SK-N-SH (cell line): ENCODE measurements at regions not wholly inside any gene's neighbourhood (a gene's known extent, or its start where the extent isn't known, plus 50 kb on each side); places are given as distances from the start of the nearest gene placed in this dataset.

Experiments used
- CTCF ChIA-PET: fragments of 300-600, 350-600 bp; formaldehyde crosslinking; extraction: SDS; loops from one replicate; lab custom pipeline; 2021; lab: Yijun Ruan, JAX
- POLR2A ChIA-PET: fragments of 350-600 bp; sonication (Branson Sonifier 250); formaldehyde crosslinking; extraction: SDS; loops from one replicate; lab custom pipeline; 2020; ENCODE audit warnings: antibody characterized with exemption, inconsistent platforms; lab: Yijun Ruan, JAX
- DNase-seq: peaks from one replicate; pipeline ENCODE4 v3.0.0; 2012
- H2AFZ ChIP-seq: fragments of 200-600 bp; sonication (generic); 2 replicates; pipeline ENCODE4 v1.8.1; 2016; ENCODE audit warnings: antibody characterized with exemption, mild to moderate bottlenecking, low read depth
- H3F3A ChIP-seq: fragments of 200-600 bp; sonication (generic); replicated peaks from 2 replicates; pipeline ENCODE3; 2016; ENCODE audit warnings: antibody characterized with exemption, mild to moderate bottlenecking; ENCODE audit not compliant: insufficient read depth
- H3K27ac ChIP-seq, 2 experiments: fragments of 200-500 bp in 1 of 2; fragments of 200-600 bp in 1 of 2; sonication (Bioruptor generic) in 1 of 2; sonication (generic), shearing (Covaris generic) in 1 of 2; 2 replicates each; pipeline versions ENCODE4 v1.5.1 to v1.6.1; 2014 to 2016; ENCODE audit warnings: low read depth in 2 of 2, inconsistent platforms in 1 of 2, low read length in 1 of 2, mild to moderate bottlenecking in 1 of 2, mixed read lengths in 1 of 2
- H3K27me3 ChIP-seq: fragments of 200-600 bp; sonication (generic), shearing (Covaris generic); 2 replicates; pipeline ENCODE4 v1.6.1; 2016; ENCODE audit warnings: mixed run types; ENCODE audit not compliant: insufficient read depth
- H3K36me3 ChIP-seq, 2 experiments: fragments of 200-500 bp in 1 of 2; fragments of 200-600 bp in 1 of 2; sonication (Bioruptor generic) in 1 of 2; sonication (generic) in 1 of 2; replicated peaks in 1 of 2; 2 replicates each; pipeline versions ENCODE3 to v1.5.1; 2014 to 2016; ENCODE audit warnings: low read length in 1 of 2, mild to moderate bottlenecking in 1 of 2; ENCODE audit not compliant: insufficient read depth in 2 of 2, control insufficient read depth in 1 of 2
- H3K4me1 ChIP-seq, 2 experiments: fragments of 200-500 bp in 1 of 2; fragments of 200-600 bp in 1 of 2; sonication (Bioruptor generic) in 1 of 2; sonication (generic), shearing (Covaris generic) in 1 of 2; 2 replicates each; pipeline versions ENCODE4 v1.5.1 to v1.6.1; 2014 to 2016; ENCODE audit warnings: low read depth in 1 of 2, low read length in 1 of 2, mixed run types in 1 of 2; ENCODE audit not compliant: insufficient read depth in 2 of 2, control insufficient read depth in 1 of 2
- H3K4me2 ChIP-seq: fragments of 200-600 bp; sonication (generic), shearing (Covaris generic); 2 replicates; pipeline ENCODE4 v1.6.1; 2017; ENCODE audit warnings: mixed run types
- H3K4me3 ChIP-seq, 2 experiments: fragments of 200-500 bp in 1 of 2; fragments of 200-600 bp in 1 of 2; sonication (Bioruptor generic) in 1 of 2; sonication (generic), shearing (Covaris generic) in 1 of 2; 2 replicates each; pipeline versions ENCODE4 v1.5.1 to v1.8.1; 2014 to 2016; ENCODE audit warnings: low read depth in 2 of 2, inconsistent platforms in 1 of 2, low read length in 1 of 2, mild to moderate bottlenecking in 1 of 2, mixed read lengths in 1 of 2, moderate library complexity in 1 of 2
- H3K79me2 ChIP-seq: fragments of 200-600 bp; sonication (generic); 2 replicates; pipeline ENCODE4 v1.8.1; 2017; ENCODE audit warnings: mild to moderate bottlenecking; ENCODE audit not compliant: insufficient read depth
- H3K9ac ChIP-seq: fragments of 200-600 bp; sonication (generic); 2 replicates; pipeline ENCODE4 v1.6.1; 2017; ENCODE audit warnings: mixed run types
- H3K9me2 ChIP-seq: fragments of 200-600 bp; sonication (generic); 2 replicates; pipeline ENCODE4 v1.6.1; 2017; ENCODE audit warnings: mixed run types
- H3K9me3 ChIP-seq: fragments of 200-600 bp; sonication (generic); 2 replicates; pipeline ENCODE4 v1.6.1; 2017; ENCODE audit warnings: mixed run types, mild to moderate bottlenecking, moderate library complexity
- H4K20me1 ChIP-seq: fragments of 200-600 bp; sonication (generic); 2 replicates; pipeline ENCODE4 v1.6.1; 2017; ENCODE audit warnings: mild to moderate bottlenecking, mixed run types; ENCODE audit not compliant: insufficient read depth
- CTCF ChIP-seq: fragments of 200-600 bp; sonication (generic); IDR thresholded peaks from 2 replicates; pipeline ENCODE4 v1.6.1; 2017; ENCODE audit warnings: antibody characterized with exemption, mild to moderate bottlenecking, moderate library complexity
- FOSL2 ChIP-seq: IDR thresholded peaks from 2 replicates; pipeline ENCODE4 v1.4.0; 2012; ENCODE audit warnings: low read depth, mild to moderate bottlenecking, moderate library complexity, borderline replicate concordance
- FOXJ3 ChIP-seq: sonication (generic); formaldehyde crosslinking; IDR thresholded peaks from 2 replicates; pipeline ENCODE4 v1.5.1; 2020; ENCODE audit warnings: mild to moderate bottlenecking, missing genetic modification reagents
- GATA2 ChIP-seq: sonication (generic); formaldehyde crosslinking; IDR thresholded peaks from 2 replicates; pipeline ENCODE4 v1.5.0; 2020; ENCODE audit warnings: mild to moderate bottlenecking, missing genetic modification reagents
- MXI1 ChIP-seq: IDR thresholded peaks from 2 replicates; pipeline ENCODE4 v1.6.1; 2012; ENCODE audit warnings: mild to moderate bottlenecking, low read depth, low read length, improper control_type of control experiment
- NFIC ChIP-seq: IDR thresholded peaks from 2 replicates; pipeline ENCODE4 v1.4.0; 2012; ENCODE audit warnings: borderline replicate concordance
- RCOR1 ChIP-seq: fragments of 150-350 bp; IDR thresholded peaks from 2 replicates; pipeline ENCODE4 v1.6.1; 2017; ENCODE audit warnings: antibody characterized with exemption, low read length
- TCF12 ChIP-seq: IDR thresholded peaks from 2 replicates; pipeline ENCODE4 v1.4.0; 2012
- YY1 ChIP-seq: IDR thresholded peaks from 2 replicates; pipeline ENCODE4 v1.4.0; 2012; ENCODE audit warnings: low read depth, mild to moderate bottlenecking
- WGBS: methylation state at CpG from one replicate; pipeline ENCODE4 v1.1.6; 2017; ENCODE audit warnings: low lambda C conversion rate; 5-methylcytosine and 5-hydroxymethylcytosine counted together

DNA sequence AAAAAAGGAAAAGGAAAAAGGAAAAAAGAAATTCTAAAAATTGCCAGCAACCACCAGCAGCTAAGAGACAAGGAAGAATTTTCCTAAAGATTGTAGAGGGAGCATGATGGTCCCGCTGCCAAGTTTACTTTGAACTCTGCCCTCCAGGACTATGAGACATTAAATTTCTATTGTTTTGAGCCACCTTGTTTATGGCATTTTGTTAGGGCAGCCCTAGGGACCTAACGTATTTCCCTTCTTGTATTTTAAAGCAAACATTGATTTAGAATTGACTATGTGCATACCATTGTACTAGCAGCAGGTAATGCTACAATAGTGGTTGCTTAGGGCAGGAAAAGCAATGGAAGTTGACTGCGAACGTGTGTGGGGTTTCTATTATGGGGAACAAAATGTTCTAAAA is 1414.2 kb downstream of the EFNB2 start:
- Histone ChIP-seq H3K36me3 (no peaks in the 10 kb centered on the region), H3F3A (no peaks in the 10 kb centered on the region), H3K9me2 (no peaks in the 10 kb centered on the region), H3K27me3 (no peaks in the 10 kb centered on the region), H3K79me2 (no peaks in the 10 kb centered on the region), H3K4me3 (no peak overlapping the region), H2AFZ (no peak overlapping the region), H4K20me1 (no peaks in the 10 kb centered on the region), H3K4me2 (no peak overlapping the region), H3K4me1 (no peaks in the 10 kb centered on the region), H3K9me3 (no peaks in the 10 kb centered on the region), H3K27ac (no peak overlapping the region)
- no peak for DNase-seq
- 64% methylated on average over 4 of the region's 4 CpGs for WGBS
- CTCF ChIA-PET = no interaction called here
- POLR2A ChIA-PET = no interaction called here
- TF ChIP-seq NFIC = no peak
- TF ChIP-seq FOXJ3 (CRISPR knock-in tag) = no peak
- TF ChIP-seq, all 33 proteins: peak for 0
- no peak overlapping the region for H3K9ac ChIP-seq

DNA sequence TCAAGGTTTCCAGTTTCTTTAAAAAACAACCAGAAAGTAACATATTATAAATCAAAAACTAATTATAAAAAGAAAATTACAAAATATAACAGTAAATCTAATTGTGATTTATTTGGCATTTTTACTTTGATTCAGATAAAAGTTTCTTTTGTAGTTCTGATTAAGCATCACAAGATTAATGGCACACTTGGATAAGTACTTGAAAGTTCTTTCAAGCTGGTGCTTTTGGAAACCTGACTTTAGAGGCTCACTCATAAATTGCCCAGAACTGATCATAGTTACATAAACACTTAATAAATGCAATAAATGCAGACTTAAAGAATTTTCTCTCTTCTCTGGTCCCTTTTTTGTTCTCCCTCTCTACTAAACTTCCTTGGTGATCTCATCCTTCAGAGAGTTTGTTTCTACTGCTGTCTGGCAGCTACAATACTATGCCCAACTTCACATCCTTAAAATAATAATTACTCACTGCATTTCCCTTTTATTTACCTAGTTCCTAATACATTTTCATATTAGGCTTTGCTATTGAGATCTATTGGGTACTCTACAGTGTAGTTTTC is 1417.0 kb downstream of the EFNB2 start:
- H3K27ac ChIP-seq = no peak overlapping the region
- H3K4me2 ChIP-seq = no peak overlapping the region

GRCh38 chr13:105116966-105117365 is 1418.5 kb downstream of the EFNB2 start:
- H3K4me1 ChIP-seq = no peaks in the 10 kb centered on the region
- H3K9me3 ChIP-seq = no peaks in the 10 kb centered on the region
- no peak overlapping the region for H3K4me3 ChIP-seq
- no peak overlapping the region for H3K9ac ChIP-seq
- H4K20me1 ChIP-seq = no peaks in the 10 kb centered on the region
- no peaks in the 10 kb centered on the region for H3K36me3 ChIP-seq
- H3K9me2 ChIP-seq = no peaks in the 10 kb centered on the region
- no peak overlapping the region for H3K4me2 ChIP-seq
- TF ChIP-seq CTCF = no peak
- TF ChIP-seq YY1 = no peak
- TF ChIP-seq FOSL2 = no peak
- no peak for TF ChIP-seq RCOR1
- no peak for TF ChIP-seq TCF12
- TF ChIP-seq FOXJ3 (CRISPR knock-in tag) = no peak
- TF ChIP-seq MXI1 = no peak
- no peak for TF ChIP-seq GATA2 (CRISPR knock-in tag)
- ChIA-PET POLR2A (no interaction called here), CTCF (no interaction called here)
- H2AFZ ChIP-seq = no peak overlapping the region
- no peak overlapping the region for H3K27ac ChIP-seq
- H3K79me2 ChIP-seq = no peaks in the 10 kb centered on the region
- DNase-seq = no peak
- H3K27me3 ChIP-seq = no peaks in the 10 kb centered on the region
- H3F3A ChIP-seq = no peaks in the 10 kb centered on the region

More for the DNA sequence above, 1417.0 kb downstream of the EFNB2 start:
- no peaks in the 10 kb centered on the region for H4K20me1 ChIP-seq
- no peaks in the 10 kb centered on the region for H3F3A ChIP-seq
- no peak for DNase-seq
- H3K9me3 ChIP-seq = no peaks in the 10 kb centered on the region
- POLR2A ChIA-PET = no interaction called here
- H3K9ac ChIP-seq = no peak overlapping the region
- no peaks in the 10 kb centered on the region for H3K9me2 ChIP-seq
- H3K4me3 ChIP-seq = no peak overlapping the region
- no peaks in the 10 kb centered on the region for H3K27me3 ChIP-seq
- TF ChIP-seq FOXJ3 (CRISPR knock-in tag) (no peak), YY1 (no peak)
- TF ChIP-seq, all 33 proteins: peak for 0
- CTCF ChIA-PET = no interaction called here
- no peaks in the 10 kb centered on the region for H3K4me1 ChIP-seq
- H3K79me2 ChIP-seq = no peaks in the 10 kb centered on the region
- H2AFZ ChIP-seq = no peak overlapping the region
- no peaks in the 10 kb centered on the region for H3K36me3 ChIP-seq
